Bronchial epithelial cell (primary cell): ENCODE measurements at regions not wholly inside any gene's neighbourhood (a gene's known extent, or its start where the extent isn't known, plus 50 kb on each side); places are given as distances from the start of the nearest gene placed in this dataset.

Experiments used
- DNase-seq: peaks from one replicate; pipeline ENCODE4 v3.0.0-alpha.2; 2010; ENCODE audit warnings: low read depth
- FAIRE-seq: peaks from 2 replicates; lab custom pipeline; 2011; peaks lifted over from hg19 to GRCh38; lab: Jason Lieb, UNC
- H3K27me3 ChIP-seq: 2 replicates; pipeline ENCODE4 v1.5.1; 2011; ENCODE audit warnings: low read length; ENCODE audit not compliant: control insufficient read depth, insufficient read depth
- H3K36me3 ChIP-seq: 2 replicates; pipeline ENCODE4 v1.5.1; 2011; ENCODE audit warnings: low read length; ENCODE audit not compliant: control insufficient read depth, insufficient read depth
- H3K4me3 ChIP-seq: 2 replicates; pipeline ENCODE4 v1.5.1; 2011; ENCODE audit warnings: mild to moderate bottlenecking, low read depth, low read length, control low read depth
- TF ChIP-seq, protein P1 (sequence below): IDR thresholded peaks from 2 replicates; pipeline ENCODE4 v1.5.1; 2011; ENCODE audit warnings: mild to moderate bottlenecking, moderate library complexity, low read length, control low read depth, inconsistent platforms; ENCODE audit not compliant: insufficient read depth, severe bottlenecking

DNA sequence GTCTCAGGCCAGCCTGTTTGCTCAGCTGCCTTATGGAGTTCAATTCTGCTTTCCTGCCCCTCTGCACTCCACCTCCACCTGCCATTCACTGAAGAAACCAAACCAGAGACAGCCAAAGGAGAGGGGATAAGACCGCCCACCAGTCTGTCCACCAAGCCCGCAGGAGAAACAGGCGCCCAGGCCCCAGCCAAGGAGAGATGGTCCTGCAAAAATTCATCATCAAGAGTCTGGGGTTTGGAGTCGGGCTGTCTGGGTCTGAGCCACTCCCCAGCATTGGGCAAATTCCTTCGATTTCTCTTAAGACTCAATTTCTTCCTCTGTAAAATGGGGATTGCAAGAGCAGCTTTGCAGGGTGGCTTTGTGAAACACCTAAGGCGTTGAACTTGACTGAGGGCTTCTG lies 121.4 kb upstream of the RUNX3 start:
- Histone ChIP-seq H3K4me3 (no peak overlapping the region), H3K27me3 (peaks cover 5% of the 10 kb centered on the region), H3K36me3 (no peaks in the 10 kb centered on the region)
- TF ChIP-seq, protein P1, sequence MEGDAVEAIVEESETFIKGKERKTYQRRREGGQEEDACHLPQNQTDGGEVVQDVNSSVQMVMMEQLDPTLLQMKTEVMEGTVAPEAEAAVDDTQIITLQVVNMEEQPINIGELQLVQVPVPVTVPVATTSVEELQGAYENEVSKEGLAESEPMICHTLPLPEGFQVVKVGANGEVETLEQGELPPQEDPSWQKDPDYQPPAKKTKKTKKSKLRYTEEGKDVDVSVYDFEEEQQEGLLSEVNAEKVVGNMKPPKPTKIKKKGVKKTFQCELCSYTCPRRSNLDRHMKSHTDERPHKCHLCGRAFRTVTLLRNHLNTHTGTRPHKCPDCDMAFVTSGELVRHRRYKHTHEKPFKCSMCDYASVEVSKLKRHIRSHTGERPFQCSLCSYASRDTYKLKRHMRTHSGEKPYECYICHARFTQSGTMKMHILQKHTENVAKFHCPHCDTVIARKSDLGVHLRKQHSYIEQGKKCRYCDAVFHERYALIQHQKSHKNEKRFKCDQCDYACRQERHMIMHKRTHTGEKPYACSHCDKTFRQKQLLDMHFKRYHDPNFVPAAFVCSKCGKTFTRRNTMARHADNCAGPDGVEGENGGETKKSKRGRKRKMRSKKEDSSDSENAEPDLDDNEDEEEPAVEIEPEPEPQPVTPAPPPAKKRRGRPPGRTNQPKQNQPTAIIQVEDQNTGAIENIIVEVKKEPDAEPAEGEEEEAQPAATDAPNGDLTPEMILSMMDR = no peak
- DNase-seq (no peak), FAIRE-seq (no peak)

DNA sequence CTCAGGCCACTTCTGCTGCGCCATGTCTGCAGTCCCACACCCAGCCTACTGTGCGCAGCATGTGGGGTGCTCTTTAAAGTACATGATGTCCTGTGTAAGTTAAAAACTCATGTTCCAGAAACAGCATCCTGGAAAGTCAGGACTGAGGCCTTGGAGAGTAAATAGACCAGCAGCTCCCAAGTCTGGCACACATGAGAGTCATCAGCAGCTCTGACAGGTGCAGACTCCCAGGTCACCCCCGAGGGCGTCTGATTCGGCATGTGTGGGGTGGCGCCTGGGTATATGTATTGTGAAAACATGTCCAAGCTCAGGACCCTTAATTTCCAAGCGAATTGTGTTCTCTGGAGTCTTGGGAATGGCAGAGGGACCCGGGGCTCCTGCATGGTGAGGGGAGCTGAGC lies 120.1 kb upstream of the RUNX3 start:
- DNase-seq (no peak), FAIRE-seq (no peak)
- TF ChIP-seq, protein P1 = no peak
- no peaks in the 10 kb centered on the region for H3K36me3 ChIP-seq
- peaks cover 5% of the 10 kb centered on the region for H3K27me3 ChIP-seq
- H3K4me3 ChIP-seq = no peak overlapping the region

DNA sequence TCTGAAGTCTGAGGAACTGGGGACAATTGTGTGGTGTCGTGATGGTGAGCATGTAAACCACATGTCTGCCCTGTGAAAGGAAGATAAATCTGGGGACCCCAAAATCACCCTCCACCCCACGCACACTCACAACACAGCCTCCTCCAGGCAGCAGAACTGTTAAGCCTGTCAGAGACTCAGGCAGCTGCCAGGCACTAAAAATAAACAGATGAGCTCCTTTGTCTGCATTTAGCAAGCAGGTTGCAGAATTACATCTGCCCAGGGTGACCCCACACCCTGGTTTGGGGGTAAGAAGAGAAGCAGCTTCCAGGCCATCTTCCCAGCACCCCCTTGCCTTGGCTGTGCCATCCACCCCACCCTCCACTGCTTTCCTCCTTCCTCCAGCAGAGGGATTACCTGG lies 119.1 kb upstream of the RUNX3 start:
- Histone ChIP-seq H3K27me3 (peaks cover 5% of the 10 kb centered on the region), H3K36me3 (no peaks in the 10 kb centered on the region), H3K4me3 (no peak overlapping the region)
- TF ChIP-seq, protein P1 = no peak
- FAIRE-seq = no peak
- no peak for DNase-seq

DNA sequence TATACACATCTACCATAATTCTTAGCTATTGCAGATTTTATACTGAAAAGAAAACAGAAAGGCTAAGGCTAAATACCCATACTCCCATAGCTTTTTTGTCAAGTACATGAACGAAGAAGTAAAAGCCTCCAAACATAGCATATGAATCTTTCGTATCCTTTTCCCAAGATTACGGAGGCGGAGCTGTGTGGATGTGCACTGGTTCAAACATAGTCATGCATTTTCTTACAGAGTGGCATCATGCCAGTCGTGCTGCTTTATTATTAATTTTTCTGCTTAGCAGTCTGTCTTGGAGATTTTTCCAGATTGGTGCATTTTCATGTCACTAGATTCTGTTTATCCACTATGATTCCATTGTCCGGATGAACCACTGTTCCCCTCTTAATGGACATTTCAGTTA lies 118.7 kb upstream of the RUNX3 start:
- Histone ChIP-seq H3K36me3 (no peaks in the 10 kb centered on the region), H3K27me3 (peaks cover 3% of the 10 kb centered on the region), H3K4me3 (no peak overlapping the region)
- TF ChIP-seq, protein P1 = no peak
- FAIRE-seq (no peak), DNase-seq (no peak)

DNA sequence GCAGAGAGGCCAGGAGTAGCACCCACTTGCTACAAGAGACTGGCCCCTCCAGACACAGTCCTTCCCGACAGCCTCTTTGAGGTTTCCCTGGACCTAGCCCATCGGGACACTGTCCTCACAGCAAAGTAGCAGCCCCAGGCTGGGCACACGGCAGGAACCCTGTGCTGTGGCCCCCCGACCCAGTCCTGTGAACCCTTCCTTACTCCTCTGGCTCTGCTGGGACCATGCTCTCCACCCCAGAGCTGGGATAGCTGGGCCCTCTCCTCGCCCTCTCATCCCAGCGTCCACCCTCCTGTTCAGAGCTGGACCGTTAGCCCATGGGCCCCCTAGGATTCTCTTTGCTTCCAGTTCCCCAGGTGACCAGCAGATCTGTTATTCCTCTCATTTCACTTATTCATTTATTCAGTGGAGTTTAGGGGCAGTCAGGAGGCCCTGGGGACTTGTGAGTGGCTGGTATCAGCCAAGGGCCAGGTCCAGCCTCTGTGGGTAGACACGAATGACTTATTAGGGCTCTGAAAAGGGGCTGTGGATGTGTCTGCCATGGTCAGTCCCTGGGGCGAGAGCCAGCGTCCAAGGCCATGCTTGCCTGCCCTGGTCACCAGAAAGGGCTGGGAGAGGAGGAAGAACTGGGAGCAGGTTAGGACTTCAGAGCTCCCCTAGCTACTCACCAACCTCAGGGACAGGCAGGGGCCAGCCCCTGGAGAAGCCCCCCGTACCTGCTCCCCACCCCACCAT lies 117.6 kb upstream of the RUNX3 start:
- Histone ChIP-seq H3K27me3 (peaks cover 3% of the 10 kb centered on the region), H3K4me3 (no peak overlapping the region), H3K36me3 (no peaks in the 10 kb centered on the region)
- no peak for DNase-seq
- TF ChIP-seq, protein P1 = no peak
- no peak for FAIRE-seq

DNA sequence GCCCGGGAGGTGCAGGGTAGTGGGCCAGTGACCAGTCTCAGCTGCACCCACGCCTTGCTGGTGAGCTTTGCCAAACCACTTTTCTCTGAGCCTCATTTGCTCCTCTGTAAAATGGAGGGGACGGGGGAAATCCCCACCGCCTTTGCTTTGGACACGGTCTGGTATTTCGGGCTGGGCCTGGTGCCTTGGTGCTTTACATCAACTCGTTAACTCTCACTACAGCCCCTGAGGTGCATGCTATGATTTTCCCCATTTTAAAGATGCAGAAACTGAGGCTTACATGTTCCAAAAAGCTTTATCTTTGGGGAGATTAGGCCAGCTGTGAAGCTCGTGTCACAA lies 116.1 kb upstream of the RUNX3 start:
- TF ChIP-seq, protein P1 = no peak
- H3K36me3 ChIP-seq = no peaks in the 10 kb centered on the region
- H3K27me3 ChIP-seq = peaks cover 2% of the 10 kb centered on the region
- no peak overlapping the region for H3K4me3 ChIP-seq
- DNase-seq (no peak), FAIRE-seq (peak; percentile 62)
